Adrenal gland (tissue), 9 donors: ENCODE measurements at regions not wholly inside any gene's neighbourhood (a gene's known extent, or its start where the extent isn't known, plus 50 kb on each side); places are given as distances from the start of the nearest gene placed in this dataset.

ENCODE experiments used
- DNase-seq, 7 donors: peaks; one replicate each; pipeline ENCODE4 v3.0.0-alpha.2; 2019 to 2020
- H3K27ac ChIP-seq, 5 donors: fragments of 200-600 bp; sonication (generic) in 4 of 5; 1 replicate in 3 of 5; 2 replicates in 2 of 5; pipeline versions ENCODE4 v1.5.1 to v1.8.0; 2016 to 2020; ENCODE audit warnings: mild to moderate bottlenecking in 1 of 5
- H3K27me3 ChIP-seq: fragments of 200-600 bp; 2 replicates; pipeline ENCODE4 v1.8.0; 2021
- H3K36me3 ChIP-seq, 2 donors: fragments of 200-600 bp; replicated peaks in 1 of 2; 1 replicate in 1 of 2; 2 replicates in 1 of 2; pipeline versions ENCODE4 v1.5.1 to v1.8.0; 2018 to 2022
- H3K4me1 ChIP-seq, 2 donors: fragments of 200-600 bp; replicated peaks in 1 of 2; 1 replicate in 1 of 2; 2 replicates in 1 of 2; pipeline versions ENCODE4 v1.5.1 to v1.8.0; 2018 to 2021
- H3K4me3 ChIP-seq, 4 donors: fragments of 200-600 bp; sonication (generic) in 3 of 4; one replicate each; pipeline ENCODE4 v1.5.1; 2016 to 2018
- H3K9me3 ChIP-seq, 3 donors: fragments of 200-600 bp; sonication (generic) in 1 of 3; replicated peaks in 1 of 3; 1 replicate in 2 of 3; 2 replicates in 1 of 3; pipeline versions ENCODE4 v1.5.1 to v1.8.0; 2016 to 2021
- POLR2A ChIP-seq, 2 donors: fragments of 450-650 bp; IDR thresholded peaks; one replicate each; pipeline ENCODE4 v1.6.1; 2017; ENCODE audit warnings: antibody characterized with exemption in 2 of 2, mild to moderate bottlenecking in 2 of 2, moderate library complexity in 1 of 2
- WGBS, 4 donors: extraction: QIAGEN DNeasy Blood & Tissue Kit in 2 of 4; methylation state at CpG; one replicate each; pipeline versions ENCODE4 v1.1.5 to v1.1.7; 2013 to 2017; 5-methylcytosine and 5-hydroxymethylcytosine counted together
- intact Hi-C, 2 donors: fragments of 100-400 bp; cut with DNase I; formaldehyde crosslinking; loops; one replicate each; pipeline versions ENCODE4 v1.14.1 to v1.15.0; 2022 to 2023
- TF ChIP-seq, protein P1 (sequence below), 6 experiments: fragments of 450-650 bp in 4 of 6; fragments of 200-600 bp in 2 of 6; sonication (generic) in 1 of 6; IDR thresholded peaks; 1 replicate in 5 of 6; 2 replicates in 1 of 6; pipeline versions ENCODE4 v1.5.1 to v1.8.0; 2016 to 2021; ENCODE audit warnings: antibody characterized with exemption in 6 of 6, mild to moderate bottlenecking in 2 of 6, moderate library complexity in 1 of 6
- donor health status: healthy with polysubstance abuse.
- donor health status: Bipolar disorder and iron deficiency.
- donor health status: DM: yes; HTN: yes; CAD: no.
- donor health status: DM: no; HTN: no; CAD: no.
- donor health status: DM: no; HTN: no; CAD: no.

DNA sequence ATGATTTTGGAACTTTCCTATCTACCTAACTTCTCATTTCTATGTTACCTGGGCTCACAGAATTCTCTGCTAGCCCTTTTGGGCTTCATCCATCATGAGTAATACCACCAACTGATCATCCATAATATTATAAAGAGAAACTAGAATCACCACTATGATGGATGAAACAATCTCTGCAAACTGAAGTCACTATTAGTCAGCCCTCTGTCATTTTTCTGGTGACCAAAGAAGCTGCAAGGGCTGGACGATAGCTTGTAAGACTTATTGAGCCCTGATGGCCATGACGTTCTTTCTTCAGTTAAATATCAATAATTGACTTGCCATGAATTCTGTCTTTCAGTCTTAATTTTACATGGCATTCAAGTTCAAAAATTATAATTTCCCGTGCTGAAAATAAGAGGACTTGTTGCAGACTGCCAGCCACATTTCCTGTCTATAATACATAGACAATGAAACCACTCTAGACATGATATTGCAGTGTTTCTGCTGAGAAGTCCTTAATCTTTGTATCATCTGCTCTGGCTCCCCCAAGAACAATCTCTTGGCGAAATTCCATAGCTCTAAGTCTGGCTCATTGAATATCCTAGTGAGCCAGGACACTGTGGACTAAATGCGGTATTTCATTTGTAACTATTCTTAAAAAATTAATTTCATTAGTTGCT is 655.0 kb upstream of the CAMK1G start:
- no peak for DNase-seq
- Histone ChIP-seq H3K36me3 (no peaks in the 10 kb centered on the region), H3K9me3 (no peaks in the 10 kb centered on the region), H3K27me3 (no peaks in the 10 kb centered on the region), H3K4me3 (no peak overlapping the region), H3K27ac (no peak overlapping the region), H3K4me1 (no peaks in the 10 kb centered on the region)
- TF ChIP-seq, protein P1, sequence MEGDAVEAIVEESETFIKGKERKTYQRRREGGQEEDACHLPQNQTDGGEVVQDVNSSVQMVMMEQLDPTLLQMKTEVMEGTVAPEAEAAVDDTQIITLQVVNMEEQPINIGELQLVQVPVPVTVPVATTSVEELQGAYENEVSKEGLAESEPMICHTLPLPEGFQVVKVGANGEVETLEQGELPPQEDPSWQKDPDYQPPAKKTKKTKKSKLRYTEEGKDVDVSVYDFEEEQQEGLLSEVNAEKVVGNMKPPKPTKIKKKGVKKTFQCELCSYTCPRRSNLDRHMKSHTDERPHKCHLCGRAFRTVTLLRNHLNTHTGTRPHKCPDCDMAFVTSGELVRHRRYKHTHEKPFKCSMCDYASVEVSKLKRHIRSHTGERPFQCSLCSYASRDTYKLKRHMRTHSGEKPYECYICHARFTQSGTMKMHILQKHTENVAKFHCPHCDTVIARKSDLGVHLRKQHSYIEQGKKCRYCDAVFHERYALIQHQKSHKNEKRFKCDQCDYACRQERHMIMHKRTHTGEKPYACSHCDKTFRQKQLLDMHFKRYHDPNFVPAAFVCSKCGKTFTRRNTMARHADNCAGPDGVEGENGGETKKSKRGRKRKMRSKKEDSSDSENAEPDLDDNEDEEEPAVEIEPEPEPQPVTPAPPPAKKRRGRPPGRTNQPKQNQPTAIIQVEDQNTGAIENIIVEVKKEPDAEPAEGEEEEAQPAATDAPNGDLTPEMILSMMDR (IDR thresholded peaks at IDR 0.05): no peak
- no peak for TF ChIP-seq POLR2A (IDR thresholded peaks at IDR 0.05)
- 61 to 73% (median 66%) methylated on average over 5 of the region's 5 CpGs for WGBS, 4 donors
- intact Hi-C loops: no loop called here

GRCh38 chr1:208929575-208929974 is 653.9 kb upstream of the CAMK1G start:
- no peaks in the 10 kb centered on the region for H3K4me1 ChIP-seq
- no peaks in the 10 kb centered on the region for H3K9me3 ChIP-seq
- no peak for TF ChIP-seq POLR2A (IDR thresholded peaks at IDR 0.05)
- TF ChIP-seq, protein P1 (IDR thresholded peaks at IDR 0.05): no peak
- H3K4me3 ChIP-seq: no peak overlapping the region
- intact Hi-C loops: no loop called here
- H3K27me3 ChIP-seq: no peaks in the 10 kb centered on the region
- H3K36me3 ChIP-seq: no peaks in the 10 kb centered on the region
- H3K27ac ChIP-seq: no peak overlapping the region
- 25 to 38% (median 36%) methylated on average over 3 of the region's 3 CpGs for WGBS, 4 donors
- DNase-seq: no peak

DNA sequence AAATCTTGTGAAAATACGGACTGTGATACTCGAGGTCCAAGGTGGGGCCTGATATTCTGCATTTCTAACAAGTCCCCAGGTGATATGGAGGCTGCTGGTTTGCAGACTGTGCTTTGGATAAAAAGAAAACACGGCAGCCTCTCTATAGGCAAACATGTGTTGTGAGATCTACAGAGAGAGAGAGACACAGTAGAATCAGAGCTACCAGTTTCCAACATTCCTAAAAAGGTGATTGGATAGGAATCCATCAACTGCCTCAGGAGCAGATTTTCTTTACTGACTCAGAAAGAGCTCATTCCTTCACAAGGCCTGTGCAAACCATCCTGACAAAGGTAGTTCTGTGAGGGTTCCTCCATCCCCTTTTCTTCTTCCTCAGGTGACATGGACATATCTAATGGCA is 651.6 kb upstream of the CAMK1G start:
- TF ChIP-seq, protein P1 (IDR thresholded peaks at IDR 0.05): no peak
- TF ChIP-seq POLR2A (IDR thresholded peaks at IDR 0.05): no peak
- H3K4me1 ChIP-seq: no peaks in the 10 kb centered on the region
- 64 to 81% (median 75%) methylated on average over 3 of the region's 3 CpGs for WGBS, 4 donors
- no peaks in the 10 kb centered on the region for H3K27me3 ChIP-seq
- no peak overlapping the region for H3K4me3 ChIP-seq
- H3K9me3 ChIP-seq: no peaks in the 10 kb centered on the region
- intact Hi-C loops: no loop called here
- no peaks in the 10 kb centered on the region for H3K36me3 ChIP-seq
- DNase-seq: no peak
- no peak overlapping the region for H3K27ac ChIP-seq

- no peak for TF ChIP-seq POLR2A (IDR thresholded peaks at IDR 0.05)
- TF ChIP-seq, protein P1 (IDR thresholded peaks at IDR 0.05): no peak
- H3K36me3 ChIP-seq: no peaks in the 10 kb centered on the region
- intact Hi-C loops: no loop called here
- 85 to 90% (median 88%) methylated on average over 3 of the region's 3 CpGs for WGBS, 4 donors
- no peaks in the 10 kb centered on the region for H3K4me1 ChIP-seq
- H3K27ac ChIP-seq: no peak overlapping the region
- H3K4me3 ChIP-seq: no peak overlapping the region
- H3K9me3 ChIP-seq: no peaks in the 10 kb centered on the region
- no peak for DNase-seq
- H3K27me3 ChIP-seq: no peaks in the 10 kb centered on the region
Observed at GRCh38 chr1:208933984-208934525, 649.5 kb upstream of the CAMK1G start.
